HG03439 (cell line): ENCODE measurements at regions not wholly inside any gene's neighbourhood (a gene's known extent, or its start where the extent isn't known, plus 50 kb on each side); places are given as distances from the start of the nearest gene placed in this dataset.
"Not testable (repeated sequence)": the region's sequence is repeated elsewhere in the genome, so short reads cannot be mapped to it uniquely, and the experiment has no call there.

Experiments used
- ATAC-seq: cut with Tn5 transposase; IDR thresholded peaks from one replicate; pipeline ENCODE4 v1.9.1; 2021; ENCODE audit warnings: mild to moderate bottlenecking, moderate library complexity; ENCODE audit not compliant: unreplicated experiment

DNA sequence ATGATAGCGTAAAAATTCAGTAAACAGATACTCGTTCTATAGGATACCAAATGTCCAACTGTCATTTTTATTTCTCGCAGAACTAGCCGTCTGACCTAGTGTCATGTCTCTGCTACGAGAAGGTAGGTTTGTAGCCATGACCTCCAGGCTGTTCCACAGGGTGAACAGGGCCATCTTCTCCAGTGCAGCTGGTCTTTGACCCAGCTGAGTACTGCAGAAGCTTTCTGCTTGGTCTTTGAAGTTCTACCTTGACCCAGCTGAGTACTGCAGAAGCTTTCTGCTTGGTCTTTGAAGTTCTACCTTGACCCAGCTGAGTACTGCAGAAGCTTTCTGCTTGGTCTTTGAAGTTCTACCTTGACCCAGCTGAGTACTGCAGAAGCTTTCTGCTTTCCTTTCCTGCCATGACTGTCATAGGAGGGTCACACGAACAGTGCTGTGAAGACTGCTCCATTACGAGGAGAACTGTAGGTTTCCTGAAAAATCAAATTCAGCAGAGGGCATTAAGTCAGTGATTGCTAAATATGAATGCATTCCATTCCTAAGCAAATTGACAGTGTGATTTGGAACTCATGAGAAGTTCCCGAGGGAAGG, 532.8 kb upstream of the NRP1 start:
- ATAC-seq = not testable (repeated sequence)

DNA sequence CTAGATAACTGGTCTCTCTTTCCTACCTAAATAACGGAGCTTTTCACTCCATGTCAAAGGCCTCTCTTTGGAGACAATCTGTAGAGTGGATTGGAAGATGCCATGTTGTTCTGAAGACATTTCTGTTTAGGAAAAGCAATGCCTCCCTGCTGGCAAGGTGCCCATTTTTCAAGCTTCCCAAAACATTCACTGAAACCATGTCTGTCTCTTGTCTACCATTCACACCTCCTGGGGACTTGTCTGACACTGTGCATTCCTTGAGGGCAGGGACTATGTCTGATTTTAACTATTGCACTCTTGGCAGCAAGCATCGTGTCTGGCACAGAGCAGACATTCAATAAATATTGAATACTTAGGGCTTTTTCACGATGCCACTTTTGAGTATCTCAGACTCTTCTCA, 528.9 kb upstream of the NRP1 start:
- ATAC-seq = no peak

DNA sequence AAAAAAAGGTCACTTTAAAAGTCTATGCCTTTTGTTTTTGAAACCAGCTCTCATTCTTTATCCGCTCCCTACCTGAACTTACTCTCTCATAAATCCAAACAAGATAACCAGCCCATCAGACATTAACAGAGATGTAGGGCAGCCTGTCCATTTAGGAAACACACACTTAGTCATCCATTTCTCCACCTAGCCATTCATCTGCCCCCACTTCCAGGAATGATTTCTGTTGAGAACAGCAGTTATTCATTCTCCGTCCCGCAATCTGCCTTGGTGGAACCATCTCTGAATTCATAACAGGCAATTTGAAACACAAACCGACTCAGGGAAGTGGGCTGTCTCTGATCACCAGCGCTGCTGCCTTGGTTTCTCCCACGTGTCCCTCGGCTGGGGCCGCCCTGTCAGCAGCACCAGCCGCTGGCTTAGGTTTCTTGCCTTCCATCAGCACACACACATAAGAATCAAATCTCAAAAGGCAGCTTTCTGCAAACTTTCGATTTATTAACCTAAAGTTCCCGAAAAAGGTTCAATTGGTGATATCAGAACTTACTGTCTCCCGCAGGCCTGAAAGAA, 528.2 kb upstream of the NRP1 start:
- no peak for ATAC-seq

DNA sequence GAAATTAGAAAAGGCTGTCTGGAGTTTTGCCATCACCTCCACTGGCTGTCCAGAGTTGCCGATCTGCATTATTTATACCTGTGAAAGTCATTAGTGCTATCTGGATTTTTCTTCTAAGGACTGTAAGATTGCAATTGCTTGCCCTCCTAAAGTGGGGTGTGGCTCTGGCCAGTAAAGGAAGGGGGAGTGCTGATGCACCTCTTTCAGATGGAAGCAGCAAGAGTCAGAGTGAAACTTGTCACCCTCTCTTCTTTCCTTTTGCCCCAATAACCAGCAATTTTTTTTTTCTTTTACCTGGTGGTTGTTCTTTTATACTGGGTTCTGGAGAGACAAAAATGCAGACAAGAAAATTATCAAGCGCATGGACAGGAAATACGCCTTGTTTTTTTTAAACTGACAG, 527.4 kb upstream of the NRP1 start:
- no peak for ATAC-seq

- no peak for ATAC-seq
Observed at GRCh38 chr10:33861016-33861704, 526.7 kb upstream of the NRP1 start.

GRCh38 chr10:33860552-33860951, 526.1 kb upstream of the NRP1 start:
- no peak for ATAC-seq

DNA sequence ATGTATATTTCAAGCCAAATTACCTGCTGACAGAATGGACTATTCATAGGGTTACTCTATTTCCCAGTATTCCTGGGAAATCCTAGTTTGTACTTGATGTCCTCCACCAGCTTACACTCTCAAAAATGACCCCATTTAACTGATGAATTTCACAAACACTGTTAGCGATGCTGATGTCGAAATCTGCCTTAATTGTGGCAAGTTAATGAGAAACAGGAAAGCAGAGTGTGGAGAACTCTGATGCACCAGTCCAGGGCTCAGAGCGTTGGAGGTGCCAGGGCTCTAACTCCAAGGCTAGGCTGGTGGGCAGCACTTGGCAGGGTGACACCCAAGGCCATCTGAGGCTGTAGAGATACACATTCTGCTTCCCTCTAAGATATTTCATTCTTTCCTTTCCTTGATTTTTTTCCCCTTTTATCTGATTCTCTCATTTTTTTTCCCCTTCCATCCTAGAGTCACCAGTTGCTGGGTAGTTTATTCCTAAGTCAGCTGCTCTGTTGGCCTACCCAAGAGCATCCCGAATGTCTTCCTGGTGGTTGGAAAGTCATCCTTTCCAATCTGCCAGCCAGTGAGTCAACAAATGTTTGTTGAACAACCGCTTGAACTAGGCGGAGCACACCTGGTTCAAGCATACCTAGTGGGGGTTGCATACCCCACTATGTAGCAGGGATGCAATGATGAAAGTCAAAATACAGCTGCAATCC, 525.0 kb upstream of the NRP1 start:
- no peak for ATAC-seq

- ATAC-seq = no peak
Observed at GRCh38 chr10:33858326-33858725, 523.9 kb upstream of the NRP1 start.

DNA sequence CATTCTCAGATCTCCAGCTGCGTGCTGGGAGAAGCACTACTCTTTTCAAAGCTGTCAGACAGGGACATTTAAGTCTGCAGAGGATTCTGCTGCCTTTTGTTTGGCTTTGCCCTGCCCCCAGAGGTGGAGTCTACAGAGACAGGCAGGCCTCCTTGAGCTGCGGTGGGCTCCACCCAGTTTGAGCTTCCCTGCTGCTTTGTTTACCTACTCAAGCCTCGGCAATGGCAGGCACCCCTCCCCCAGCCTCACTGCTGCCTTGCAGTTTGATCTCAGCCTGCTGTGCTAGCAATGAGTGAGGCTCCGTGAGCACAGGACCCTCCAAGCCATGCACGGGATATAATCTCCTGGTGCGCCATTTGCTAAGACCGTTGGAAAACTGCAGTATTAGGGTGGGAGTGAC, 518.8 kb upstream of the NRP1 start:
- not testable (repeated sequence) for ATAC-seq

- no peak for ATAC-seq
Observed at GRCh38 chr10:33843379-33843778, 508.9 kb upstream of the NRP1 start.

DNA sequence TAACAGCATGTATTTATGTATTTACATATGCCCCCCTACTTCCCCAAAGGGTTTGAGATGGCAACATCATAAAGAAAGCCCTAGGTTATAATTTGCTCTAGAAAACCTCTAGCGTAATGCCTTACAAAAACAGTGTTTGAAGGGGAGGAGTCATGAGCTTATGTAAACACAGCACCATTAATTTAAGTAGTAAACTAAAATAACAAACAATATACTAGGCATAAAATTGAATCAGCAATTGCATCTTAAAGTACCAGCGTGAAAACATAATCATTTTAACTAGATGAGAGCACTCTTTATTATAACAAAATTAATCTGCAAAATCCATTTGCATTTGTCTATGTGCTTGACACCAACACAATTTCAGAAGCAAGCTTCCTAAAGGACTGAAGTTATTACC, 507.2 kb upstream of the NRP1 start:
- no peak for ATAC-seq

DNA sequence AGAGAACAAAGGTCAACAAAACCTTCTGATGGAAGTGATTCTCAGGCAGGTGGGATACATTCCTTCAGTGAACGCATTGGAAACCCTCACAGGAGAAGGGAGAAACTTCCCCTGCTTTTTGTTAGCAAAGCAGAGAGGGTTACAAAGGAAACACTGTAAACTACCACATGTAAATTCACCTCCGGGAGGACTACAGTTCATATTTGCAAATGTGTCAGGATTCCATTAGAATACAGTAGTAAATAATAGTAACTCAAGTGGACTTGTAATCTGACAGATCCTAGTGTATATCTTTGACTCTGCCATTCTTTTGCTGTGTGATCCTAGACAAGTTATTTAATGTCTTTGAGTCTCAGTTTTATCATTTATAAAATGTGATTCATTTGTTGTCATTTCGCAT, 504.3 kb upstream of the NRP1 start:
- ATAC-seq = no peak

DNA sequence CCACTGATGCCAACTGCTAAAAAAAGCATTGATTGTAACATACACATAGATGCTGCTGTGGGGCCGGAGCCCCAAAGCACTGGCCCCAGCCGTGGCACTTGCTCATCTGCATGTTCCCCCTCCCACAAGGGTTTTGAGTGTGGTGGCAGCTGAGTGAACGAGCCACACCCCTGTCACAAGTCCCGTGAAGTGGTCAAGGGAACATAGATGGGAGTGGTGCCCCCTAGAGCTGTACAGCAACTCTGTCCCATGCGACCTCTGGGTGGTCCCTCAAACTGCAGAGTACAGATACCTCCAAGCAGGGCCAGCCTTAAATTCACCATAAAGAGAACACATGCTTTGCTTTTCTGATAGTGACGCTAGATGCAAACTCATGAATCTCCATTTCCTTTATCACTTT, 503.3 kb upstream of the NRP1 start:
- ATAC-seq = no peak

DNA sequence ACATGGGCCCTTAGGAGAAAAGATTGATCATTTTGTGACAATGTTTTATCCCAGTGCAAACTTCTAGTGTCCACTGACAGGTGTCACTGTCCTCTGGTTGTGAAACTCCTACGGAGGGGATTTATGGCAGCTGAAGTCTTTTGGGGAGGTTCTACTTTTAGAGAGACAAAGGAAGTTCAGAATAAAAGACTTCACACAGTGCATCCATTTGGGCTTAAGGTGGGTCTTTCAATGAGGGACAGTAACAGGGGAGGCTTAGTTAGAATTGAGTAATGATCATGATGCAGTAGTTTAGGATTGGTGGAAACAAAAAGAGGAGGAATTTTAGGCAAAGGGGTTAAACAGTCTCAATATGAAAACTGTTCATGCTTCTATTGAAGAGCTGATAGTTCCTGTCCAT, 501.1 kb upstream of the NRP1 start:
- no peak for ATAC-seq

DNA sequence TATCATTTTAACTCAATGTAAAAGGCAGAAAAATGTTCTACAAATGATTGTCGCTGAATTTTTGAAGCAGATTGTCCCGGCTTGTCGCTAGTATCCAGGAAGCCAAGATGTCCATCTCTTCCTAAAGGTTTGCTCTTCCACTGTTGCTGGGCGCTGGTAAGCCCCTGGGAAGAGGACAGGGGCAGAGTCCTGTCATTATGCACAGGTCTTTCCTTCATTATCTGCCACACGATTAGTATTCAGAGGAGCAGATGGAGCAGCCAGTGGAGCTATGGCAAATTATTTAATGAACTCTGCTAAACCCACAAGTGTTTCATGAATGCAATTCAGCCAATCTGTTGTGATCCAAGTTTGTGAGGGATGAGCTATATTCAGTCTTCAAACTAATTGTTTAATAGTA, 499.1 kb upstream of the NRP1 start:
- ATAC-seq = no peak

DNA sequence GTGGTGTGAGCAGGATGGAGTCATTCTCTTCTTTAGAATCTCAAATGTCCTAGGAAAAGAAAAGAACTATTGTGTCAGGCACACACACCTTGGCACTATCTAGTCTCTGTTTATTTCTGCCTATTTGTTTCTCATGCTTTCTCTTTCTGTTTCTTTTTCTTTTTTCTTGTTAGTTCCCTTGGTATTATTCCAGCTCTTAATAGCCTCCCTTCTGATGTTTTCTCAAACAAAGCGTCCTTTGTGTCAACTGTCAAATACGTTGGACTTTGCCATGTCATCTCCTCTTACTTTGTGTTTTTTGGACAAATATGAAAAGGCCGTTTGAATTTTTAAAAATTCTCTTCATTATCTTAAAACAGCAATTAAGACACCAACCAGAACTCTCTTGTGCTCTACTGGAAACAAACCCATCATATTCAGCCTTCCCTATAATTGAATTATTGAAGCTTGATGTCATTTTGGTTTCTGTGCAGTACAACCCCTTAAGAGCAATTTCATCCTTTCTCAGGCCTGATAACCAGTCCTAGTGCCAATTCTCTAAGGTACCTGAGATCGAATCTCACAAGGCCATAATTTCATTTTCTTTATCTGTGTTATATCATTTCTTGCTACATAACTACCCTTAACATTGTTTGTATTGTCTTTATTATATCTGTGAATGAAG, 497.8 kb upstream of the NRP1 start:
- ATAC-seq = no peak

DNA sequence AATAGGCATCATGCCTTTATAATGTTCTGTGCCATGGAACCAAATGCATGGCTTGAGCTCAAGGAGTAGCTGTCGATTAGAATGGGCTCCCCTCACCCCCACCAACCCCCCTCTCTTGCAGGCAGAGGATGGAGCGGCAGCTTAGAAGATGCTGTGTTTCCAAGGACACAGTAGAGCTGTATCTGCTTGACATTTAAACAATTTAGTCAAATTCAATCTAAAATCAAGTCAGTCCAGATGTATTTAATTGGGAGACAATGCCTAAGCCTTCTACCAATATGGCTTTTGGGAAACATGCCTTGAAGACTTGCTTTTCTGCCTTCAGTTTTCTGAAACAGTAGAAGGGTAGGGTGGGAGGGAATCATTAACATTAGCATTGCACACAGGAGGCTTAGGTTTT, 497.1 kb upstream of the NRP1 start:
- no peak for ATAC-seq

DNA sequence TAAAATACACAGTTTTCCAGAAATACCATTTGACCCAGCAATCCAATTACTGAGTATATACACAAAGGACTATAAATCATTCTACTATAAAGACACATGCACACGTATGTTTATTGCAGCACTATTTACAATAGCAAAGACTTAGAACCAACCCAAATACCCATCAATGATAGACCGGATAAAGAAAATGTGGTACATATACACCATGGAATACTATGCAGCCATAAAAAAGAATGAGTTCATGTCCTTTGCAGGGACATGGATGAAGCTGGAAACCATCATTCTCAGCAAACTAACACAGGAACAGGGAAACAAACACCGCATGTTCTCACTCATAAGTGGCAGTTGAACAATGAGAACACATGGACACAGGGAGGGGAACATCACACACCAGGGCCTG, 495.4 kb upstream of the NRP1 start:
- ATAC-seq = not testable (repeated sequence)

- ATAC-seq = no peak
Observed at GRCh38 chr10:33828592-33828991, 494.1 kb upstream of the NRP1 start.

DNA sequence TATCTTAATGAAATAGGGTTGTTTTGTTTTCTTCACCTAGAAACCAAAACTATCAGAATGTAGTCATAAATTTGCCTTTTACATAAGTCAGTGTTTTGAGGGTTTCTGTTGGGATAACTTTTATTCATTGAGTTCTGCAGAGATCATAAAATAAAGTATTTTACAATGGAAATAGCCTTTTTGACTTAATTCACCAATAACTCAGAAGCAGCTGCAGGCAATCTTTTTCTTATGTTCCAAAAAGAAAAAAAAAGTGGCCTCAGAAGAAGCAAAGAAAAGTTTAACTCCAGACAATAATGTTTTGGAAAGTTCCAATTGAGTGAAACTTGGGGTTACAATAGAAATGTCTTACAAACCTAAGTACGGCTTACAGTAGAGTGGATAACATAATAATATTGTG, 491.7 kb upstream of the NRP1 start:
- no peak for ATAC-seq

DNA sequence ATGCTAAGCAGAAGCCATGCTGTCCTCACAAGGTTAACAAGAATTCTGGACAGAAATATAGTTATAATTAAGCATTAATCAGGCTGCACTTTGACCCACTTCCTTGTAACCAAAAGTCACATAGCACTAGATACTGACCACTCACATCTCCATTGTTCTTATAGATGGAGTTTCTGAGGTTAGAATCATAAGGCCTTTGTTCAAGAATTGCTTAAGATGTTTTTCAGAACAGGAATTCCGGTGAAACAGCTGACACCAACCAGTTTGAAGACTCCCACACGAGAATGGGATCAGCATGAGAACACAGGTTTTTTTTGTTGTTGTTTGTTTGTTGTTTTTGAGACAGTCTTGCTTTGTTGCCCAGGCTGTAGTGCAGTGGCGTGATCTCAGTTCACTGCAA, 488.3 kb upstream of the NRP1 start:
- ATAC-seq = no peak

GRCh38 chr10:33820531-33820930, 486.1 kb upstream of the NRP1 start:
- ATAC-seq = no peak
